CD4-positive, alpha-beta T cell treated with Interleukin-12 subunit alpha and Interleukin-12 subunit beta, for 1 hour (primary cell): ENCODE measurements at regions not wholly inside any gene's neighbourhood (a gene's known extent, or its start where the extent isn't known, plus 50 kb on each side); places are given as distances from the start of the nearest gene placed in this dataset.

Experiments used
- DNase-seq: peaks from one replicate; pipeline ENCODE4 v3.0.0-alpha.2; 2020

- DNase-seq, result no peak
Measured at GRCh38 chr5:72615061-72615460, 107.9 kb upstream of the ZNF366 start.

- DNase-seq, result no peak
Measured at GRCh38 chr5:72613515-72613914, 106.3 kb upstream of the ZNF366 start.

- DNase-seq, result no peak
Measured at GRCh38 chr5:72612810-72613209, 105.6 kb upstream of the ZNF366 start.

DNA sequence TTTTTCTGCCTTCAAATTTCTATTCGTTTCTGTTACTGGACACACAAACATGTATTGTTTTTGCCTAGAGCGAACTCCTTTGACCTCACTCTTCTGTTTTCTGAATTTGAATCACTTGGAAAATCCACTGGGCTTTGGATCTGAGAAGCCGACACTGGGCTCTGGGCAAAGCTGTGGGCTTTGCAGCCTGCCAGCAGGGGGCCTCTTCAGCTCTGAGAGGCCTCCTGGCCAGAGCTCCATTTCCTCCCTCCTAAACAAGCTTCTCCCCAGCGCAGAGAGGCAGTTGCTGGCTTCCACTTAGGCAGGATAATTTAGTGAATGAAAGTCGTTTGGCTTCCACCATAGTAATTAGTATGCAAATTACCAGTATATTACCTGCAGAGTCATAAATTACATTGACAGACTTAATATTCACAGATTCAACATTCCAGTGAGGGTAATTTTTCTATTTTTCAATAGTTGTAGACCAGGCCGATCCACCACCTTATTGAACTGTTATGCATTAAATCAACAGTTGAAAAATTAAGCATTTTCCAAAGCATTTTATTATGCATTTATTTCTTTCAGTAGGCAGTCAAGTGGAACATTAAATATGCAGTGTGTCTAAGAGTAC, 104.0 kb upstream of the ZNF366 start:
- peak; percentile 38 for DNase-seq

- DNase-seq, result no peak
Measured at GRCh38 chr5:72608926-72609325, 101.7 kb upstream of the ZNF366 start.

DNA sequence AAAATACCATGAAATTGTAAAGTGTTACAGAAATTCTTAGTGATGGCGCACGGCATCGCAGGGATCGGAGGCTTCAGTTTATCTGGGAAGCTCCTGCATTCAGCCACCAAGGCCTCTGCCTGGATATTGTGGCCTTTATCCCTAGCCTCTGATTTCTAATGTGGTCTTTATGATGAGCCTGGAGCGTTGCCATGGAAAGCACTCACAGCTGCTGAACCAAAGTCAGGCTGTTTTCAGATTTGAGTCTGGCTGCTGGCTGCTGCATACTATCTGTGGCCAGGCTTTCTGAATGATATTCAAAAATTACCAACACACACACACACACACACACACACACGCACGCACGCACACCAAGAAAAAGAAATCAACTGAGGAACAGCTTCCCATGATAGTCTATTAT, 101.1 kb upstream of the ZNF366 start:
- no peak for DNase-seq

DNA sequence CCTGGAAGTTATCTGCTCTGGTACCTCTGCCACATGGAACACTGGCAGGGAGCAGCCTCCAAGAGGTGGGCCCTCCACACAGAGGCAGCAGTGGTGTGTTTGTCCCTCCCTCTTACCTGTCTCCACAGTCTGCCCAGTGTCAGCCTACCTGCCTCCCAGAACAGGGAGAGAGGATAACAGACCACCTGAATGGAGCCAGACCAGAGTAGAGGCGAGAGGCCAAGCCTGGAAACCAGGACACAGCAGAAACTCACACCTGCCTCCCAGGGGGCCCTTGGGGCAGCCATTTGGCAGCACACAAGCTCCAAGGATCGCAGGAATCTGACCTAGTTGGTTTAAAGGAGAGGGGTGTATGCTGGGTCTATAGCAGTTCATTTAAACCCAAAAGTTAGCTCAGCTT, 100.2 kb upstream of the ZNF366 start:
- DNase-seq, result no peak

GRCh38 chr5:72606525-72606924, 99.3 kb upstream of the ZNF366 start:
- DNase-seq, result no peak

DNA sequence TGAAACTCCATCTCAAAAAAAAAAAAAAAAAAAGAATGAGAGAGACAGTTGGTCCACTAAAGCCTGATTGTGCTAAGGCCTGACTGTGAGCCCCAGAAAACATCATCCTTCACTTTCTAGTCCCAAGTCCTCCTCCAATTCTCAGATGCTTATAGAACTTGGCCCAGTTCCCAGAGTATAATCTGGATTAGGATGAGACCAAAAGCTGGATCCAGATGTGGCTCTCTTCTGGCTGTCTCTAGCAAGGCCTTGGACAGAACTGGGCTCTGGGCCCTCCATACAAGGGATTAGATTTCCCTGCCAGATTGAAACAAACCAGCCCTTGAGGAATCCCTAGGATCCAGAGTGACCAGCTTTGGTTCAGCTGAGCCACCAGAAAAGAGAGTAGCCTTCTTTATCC, 98.4 kb upstream of the ZNF366 start:
- DNase-seq, result no peak

DNA sequence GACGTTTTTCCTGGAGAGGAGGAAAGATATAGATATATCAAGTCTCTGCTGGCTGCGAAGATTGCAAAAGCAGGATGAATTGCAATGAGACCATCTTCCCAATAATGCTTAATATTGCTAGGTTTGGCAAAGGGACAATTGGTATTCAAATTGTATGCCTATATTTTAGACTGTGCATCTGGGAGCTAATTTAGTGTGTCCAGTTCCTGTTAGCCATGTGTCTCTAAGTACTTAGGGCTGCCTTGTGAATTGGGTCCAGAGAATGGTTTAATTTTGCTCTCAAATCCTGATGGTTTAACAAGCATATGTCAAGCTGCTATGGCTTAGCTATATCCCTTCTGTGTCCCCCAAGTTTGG, 97.6 kb upstream of the ZNF366 start:
- DNase-seq, result no peak

DNA sequence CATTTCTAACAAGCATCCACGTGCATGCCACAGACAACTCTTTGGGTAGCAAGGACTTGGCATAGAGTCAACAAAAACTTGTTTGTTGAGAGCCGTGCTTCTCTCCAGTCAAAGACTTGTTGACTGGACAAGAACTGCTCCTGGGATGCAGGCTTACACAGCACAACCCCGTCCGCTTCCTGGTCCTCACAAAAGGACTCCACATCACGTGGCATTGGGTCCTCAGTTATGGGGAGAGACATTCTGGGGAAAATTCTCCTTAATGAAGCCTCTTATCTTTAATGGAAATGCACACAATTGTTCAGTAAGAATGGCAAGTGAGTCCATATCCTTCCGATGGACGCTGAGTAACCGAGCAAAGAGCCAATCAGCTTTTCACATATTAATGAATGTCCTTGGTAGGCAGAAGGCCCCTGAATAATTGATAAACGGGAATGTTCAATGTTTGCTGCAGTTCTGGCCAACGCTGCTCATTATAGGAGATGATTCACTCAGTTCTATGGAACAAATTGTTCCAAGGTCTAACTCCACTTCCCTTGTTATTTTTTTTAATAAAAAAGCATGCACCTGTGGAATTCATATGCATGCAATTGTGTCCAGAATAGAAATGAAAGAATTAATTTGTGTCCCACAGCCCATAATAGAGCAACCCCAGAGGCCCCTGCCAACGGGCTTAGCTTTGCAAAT, 97.0 kb upstream of the ZNF366 start:
- DNase-seq, result no peak

GRCh38 chr5:72602696-72603685, 95.8 kb upstream of the ZNF366 start:
- DNase-seq, result no peak

DNA sequence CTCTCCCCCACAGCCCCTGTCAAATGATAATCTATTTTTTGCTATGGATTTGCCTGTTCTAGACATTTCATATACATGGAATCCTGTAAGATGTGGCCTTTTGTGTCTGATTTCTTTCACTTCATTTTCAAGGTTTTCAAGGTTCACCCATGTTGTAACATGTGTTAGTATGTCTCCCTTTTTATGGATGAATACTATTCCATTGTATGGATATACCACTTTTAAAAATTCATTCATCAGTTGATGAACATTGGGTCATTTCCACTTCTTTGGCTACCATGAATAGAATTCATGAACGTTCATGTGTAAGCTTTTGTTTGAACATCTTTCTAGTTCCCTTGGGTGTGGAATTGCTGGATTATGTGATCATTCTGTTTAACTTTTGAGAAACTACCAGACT, 94.7 kb upstream of the ZNF366 start:
- DNase-seq, result no peak

- DNase-seq, result no peak
Measured at GRCh38 chr5:72600391-72600981, 93.3 kb upstream of the ZNF366 start.

GRCh38 chr5:72599519-72600370, 92.5 kb upstream of the ZNF366 start:
- DNase-seq, result no peak

DNA sequence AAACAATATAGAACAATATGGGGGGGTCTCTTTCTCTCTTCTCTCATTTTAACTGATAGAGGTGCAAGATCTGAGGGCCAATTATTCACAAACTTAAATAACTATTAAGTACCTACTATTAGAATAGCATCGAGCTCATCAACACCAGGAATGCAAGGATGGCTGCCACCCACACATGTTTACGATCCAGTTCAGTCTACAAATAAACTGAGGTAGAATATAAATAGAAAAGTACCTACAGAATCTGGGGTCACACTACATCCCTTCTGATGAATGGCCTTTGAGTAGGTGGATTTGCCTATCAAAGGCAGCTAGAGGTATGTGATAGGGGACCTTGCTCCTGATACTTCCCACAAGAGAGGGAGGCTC, 91.8 kb upstream of the ZNF366 start:
- DNase-seq, result no peak

GRCh38 chr5:72598401-72599064, 91.3 kb upstream of the ZNF366 start:
- DNase-seq, result peak; percentile 1

GRCh38 chr5:72597456-72597948, 90.3 kb upstream of the ZNF366 start:
- no peak for DNase-seq

DNA sequence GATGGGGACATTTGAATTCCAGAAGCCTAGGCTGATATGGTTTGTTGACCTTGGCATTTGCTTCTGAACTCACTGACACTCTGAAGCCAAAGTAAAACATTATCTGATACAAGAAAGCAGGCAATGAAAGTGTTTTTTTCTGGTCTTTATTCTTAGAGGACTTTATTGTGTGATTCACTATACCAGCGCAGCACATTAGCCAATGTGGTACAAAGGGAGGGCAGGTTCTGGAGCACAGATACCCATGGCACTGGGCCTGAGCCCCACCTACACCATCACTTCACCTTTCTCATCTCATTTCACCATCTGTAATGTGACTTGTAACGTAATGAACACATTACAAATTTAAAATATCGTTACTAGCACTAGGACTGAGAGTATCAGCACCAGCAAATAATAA, 89.7 kb upstream of the ZNF366 start:
- no peak for DNase-seq

DNA sequence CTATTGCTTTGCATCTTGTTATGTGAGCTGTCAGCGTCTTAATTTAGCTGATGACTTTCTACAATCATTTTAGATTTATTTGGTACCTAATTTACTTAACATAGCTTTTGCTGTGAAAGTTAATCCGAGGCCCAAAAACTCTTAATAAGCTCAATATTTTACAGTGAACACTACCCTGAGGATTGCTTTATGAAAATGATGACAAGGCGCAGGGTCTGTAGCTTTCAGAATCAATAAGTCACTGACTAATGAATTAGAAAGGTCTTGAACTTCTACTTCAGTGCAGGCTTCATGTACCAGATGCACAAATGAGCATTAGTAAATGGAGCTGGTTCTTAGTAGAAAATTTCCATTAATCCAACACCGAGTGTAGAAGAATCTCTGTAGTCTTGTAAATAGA, 81.4 kb upstream of the ZNF366 start:
- no peak for DNase-seq

GRCh38 chr5:72587661-72588308, 80.6 kb upstream of the ZNF366 start:
- no peak for DNase-seq
